Panc1 (cell line): ENCODE measurements at regions not wholly inside any gene's neighbourhood (a gene's known extent, or its start where the extent isn't known, plus 50 kb on each side); places are given as distances from the start of the nearest gene placed in this dataset.

Experiments
- ATAC-seq: fragments of 200-7000 bp; cut with Tn5 transposase; 2 replicates; pipeline ENCODE4 v1.9.1; 2020; ENCODE audit warnings: mild to moderate bottlenecking, moderate library complexity
- BruUV-seq: library from RNA; stranded (reverse); fragments of 400-500 nt; replicated peaks from 2 replicates; lab custom pipeline; 2021; lab: Mats Ljungman, UMichigan
- CTCF ChIA-PET: fragments of 300-600 bp; sonication (Branson Sonifier 250); formaldehyde crosslinking; loops from one replicate; lab custom pipeline; 2022; ENCODE audit warnings: antibody characterized with exemption; lab: Charles Lee
- POLR2A ChIA-PET: fragments of 300-600 bp; sonication (Branson Sonifier 250); formaldehyde crosslinking; loops from one replicate; lab custom pipeline; 2022; ENCODE audit warnings: antibody characterized with exemption; lab: Charles Lee
- DNase-seq: peaks from one replicate; pipeline ENCODE4 v3.0.0-alpha.2; 2010; ENCODE audit warnings: low read depth, low spot score
- H3K27ac ChIP-seq: 2 replicates; pipeline ENCODE4 v1.5.1; 2011; ENCODE audit warnings: mild to moderate bottlenecking, low read length, inconsistent platforms
- H3K27me3 ChIP-seq: fragments of 200-500 bp; sonication (Bioruptor generic); 2 replicates; pipeline ENCODE4 v1.6.0; 2014; ENCODE audit warnings: low read length, inconsistent platforms; ENCODE audit not compliant: control insufficient read depth, insufficient read depth
- H3K36me3 ChIP-seq: fragments of 200-500 bp; sonication (Bioruptor generic); 2 replicates; pipeline ENCODE4 v1.5.1; 2014; ENCODE audit warnings: inconsistent platforms, mild to moderate bottlenecking, low read length, moderate library complexity; ENCODE audit not compliant: control insufficient read depth, insufficient read depth
- H3K4me1 ChIP-seq: 2 replicates; pipeline ENCODE4 v1.5.1; 2011; ENCODE audit warnings: inconsistent platforms, mild to moderate bottlenecking, low read length, moderate library complexity; ENCODE audit not compliant: control insufficient read depth, insufficient read depth
- H3K4me3 ChIP-seq, 2 experiments: 2 replicates each; pipeline ENCODE4 v1.5.1; 2011 to 2012; ENCODE audit warnings: low read depth in 2 of 2, low read length in 2 of 2, mild to moderate bottlenecking in 2 of 2, inconsistent platforms in 1 of 2, moderate library complexity in 1 of 2
- H3K9me3 ChIP-seq: fragments of 200-500 bp; sonication (Bioruptor generic); 2 replicates; pipeline ENCODE4 v1.5.1; 2014; ENCODE audit warnings: low read depth, mild to moderate bottlenecking, inconsistent platforms, low read length, moderate library complexity; ENCODE audit not compliant: control insufficient read depth, insufficient read depth
- CTCF ChIP-seq: fragments of 450-650 bp; IDR thresholded peaks from 2 replicates; pipeline ENCODE4 v1.5.1; 2017; ENCODE audit warnings: mild to moderate bottlenecking
- POLR2AphosphoS5 ChIP-seq: IDR thresholded peaks from 2 replicates; pipeline ENCODE4 v1.6.1; 2012; ENCODE audit warnings: mild to moderate bottlenecking, low read depth, low read length, moderate library complexity
- REST ChIP-seq, 2 experiments: IDR thresholded peaks; 2 replicates each; pipeline ENCODE4 v1.6.1; 2011 to 2012; ENCODE audit warnings: low read depth in 2 of 2, control low read depth in 1 of 2, low read length in 1 of 2, mild to moderate bottlenecking in 1 of 2, moderate library complexity in 1 of 2; ENCODE audit not compliant: insufficient read depth in 1 of 2
- SIN3A ChIP-seq: IDR thresholded peaks from 2 replicates; pipeline ENCODE4 v1.6.1; 2012; ENCODE audit warnings: low read depth, mild to moderate bottlenecking, low read length, moderate library complexity, borderline replicate concordance; ENCODE audit not compliant: insufficient read depth
- TCF7L2 ChIP-seq: IDR thresholded peaks from 2 replicates; pipeline ENCODE4 v1.6.1; 2011; ENCODE audit warnings: mild to moderate bottlenecking, low read depth, low read length, inconsistent platforms
- in situ Hi-C: cut with HindIII; loops from 2 replicates; pipeline ENCODE4 v1.10.0; 2016; ENCODE audit warnings: low sequenced_read_pairs, low pct_unique_long_range_greater_than_20kb
- intact Hi-C: fragments of 100-400 bp; cut with micrococcal nuclease; formaldehyde crosslinking; loops from one replicate; pipeline ENCODE4 v1.10.0; 2022; ENCODE audit not compliant: unreplicated experiment

DNA sequence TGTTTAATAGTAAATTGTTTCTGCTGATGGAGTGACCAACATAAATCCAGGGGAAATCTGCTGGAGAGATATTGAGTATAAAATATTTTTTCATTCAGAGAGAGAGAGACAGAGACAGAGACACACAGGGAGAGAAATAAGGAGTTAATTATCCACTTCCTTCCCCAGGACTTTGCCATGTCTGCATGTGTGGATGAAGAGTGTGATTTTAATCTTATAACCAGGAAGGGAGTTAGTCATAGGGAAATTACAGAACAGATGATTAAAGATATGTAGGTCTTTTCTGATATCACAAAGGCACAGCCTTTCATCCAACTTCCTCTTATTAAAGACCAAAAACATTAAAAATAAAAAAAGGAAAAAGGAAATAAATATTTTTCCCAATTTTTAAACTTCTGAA lies 526.3 kb downstream of the SPRY1 start:
- Histone ChIP-seq H3K27me3 (no peaks in the 10 kb centered on the region), H3K27ac (no peak overlapping the region), H3K4me3 (no peak overlapping the region), H3K36me3 (no peaks in the 10 kb centered on the region), H3K4me1 (no peaks in the 10 kb centered on the region), H3K9me3 (no peaks in the 10 kb centered on the region)
- BruUV-seq = no TSS peak
- no peak for DNase-seq
- no peak for ATAC-seq
- in situ Hi-C loops (no loop called here), intact Hi-C loops (no loop called here)
- TF ChIP-seq TCF7L2 = no peak
- TF ChIP-seq CTCF = no peak
- no peak for TF ChIP-seq POLR2AphosphoS5
- no peak for TF ChIP-seq SIN3A
- TF ChIP-seq REST (IDR thresholded peaks at IDR 0.05; ENCODE audit: insufficient read depth in 1 of 2, low read depth in 2 of 2, low read length in 1 of 2) = no peak
- CTCF ChIA-PET = no interaction called here
- POLR2A ChIA-PET = no interaction called here

GRCh38 chr4:123924536-123924935 lies 527.9 kb downstream of the SPRY1 start:
- intact Hi-C loops (no loop called here), in situ Hi-C loops (no loop called here)
- no peaks in the 10 kb centered on the region for H3K27me3 ChIP-seq
- H3K27ac ChIP-seq = no peak overlapping the region
- ATAC-seq (no peak), DNase-seq (no peak)
- no peaks in the 10 kb centered on the region for H3K4me1 ChIP-seq
- no peaks in the 10 kb centered on the region for H3K36me3 ChIP-seq
- no TSS peak for BruUV-seq
- H3K9me3 ChIP-seq = no peaks in the 10 kb centered on the region
- no peak overlapping the region for H3K4me3 ChIP-seq
- POLR2A ChIA-PET = no interaction called here
- CTCF ChIA-PET = no interaction called here
- TF ChIP-seq CTCF (no peak), REST (IDR thresholded peaks at IDR 0.05; ENCODE audit: insufficient read depth in 1 of 2, low read depth in 2 of 2, low read length in 1 of 2) (no peak), SIN3A (no peak), TCF7L2 (no peak), POLR2AphosphoS5 (no peak)
